Fibroblast of the aortic adventitia (primary cell): ENCODE measurements at regions not wholly inside any gene's neighbourhood (a gene's known extent, or its start where the extent isn't known, plus 50 kb on each side); places are given as distances from the start of the nearest gene placed in this dataset.
"Not testable (repeated sequence)": the region's sequence is repeated elsewhere in the genome, so short reads cannot be mapped to it uniquely, and the experiment has no call there.

Experiments used
- DNase-seq: peaks from one replicate; pipeline ENCODE4 v3.0.0-alpha.2; 2010; ENCODE audit warnings: low read depth
- H3K4me3 ChIP-seq: 2 replicates; pipeline ENCODE4 v1.5.1; 2011; ENCODE audit warnings: low read depth, mild to moderate bottlenecking, control low read depth, low read length, moderate library complexity
- CTCF ChIP-seq: IDR thresholded peaks from 2 replicates; pipeline ENCODE4 v1.5.1; 2011; ENCODE audit warnings: mild to moderate bottlenecking, low read length, control low read depth, inconsistent platforms; ENCODE audit not compliant: insufficient read depth

GRCh38 chr18:55906536-55906935 is 318.5 kb upstream of the TCF4 start:
- no peak overlapping the region for H3K4me3 ChIP-seq
- TF ChIP-seq CTCF, result no peak
- DNase-seq, result no peak

- DNase-seq, result no peak
- no peak for TF ChIP-seq CTCF
- H3K4me3 ChIP-seq, result no peak overlapping the region
Measured at GRCh38 chr18:55903911-55904310, 315.9 kb upstream of the TCF4 start.

- DNase-seq, result peak; percentile 75
- no peak overlapping the region for H3K4me3 ChIP-seq
- no peak for TF ChIP-seq CTCF
Measured at GRCh38 chr18:55900380-55900779, 312.4 kb upstream of the TCF4 start.

- TF ChIP-seq CTCF, result no peak
- DNase-seq, result no peak
- no peak overlapping the region for H3K4me3 ChIP-seq
Measured at GRCh38 chr18:55897091-55897689, 309.2 kb upstream of the TCF4 start.

GRCh38 chr18:55893948-55894347 is 306.0 kb upstream of the TCF4 start:
- no peak for TF ChIP-seq CTCF
- no peak for DNase-seq
- H3K4me3 ChIP-seq, result no peak overlapping the region

- not testable (repeated sequence) for DNase-seq, H3K4me3 ChIP-seq
Measured at GRCh38 chr18:55892862-55893813, 305.1 kb upstream of the TCF4 start.

- no peak overlapping the region for H3K4me3 ChIP-seq
- DNase-seq, result no peak
- TF ChIP-seq CTCF, result no peak
Measured at GRCh38 chr18:55886886-55887285, 298.9 kb upstream of the TCF4 start.
